Thyroid gland (tissue), 4 donors: ENCODE measurements at regions not wholly inside any gene's neighbourhood (a gene's known extent, or its start where the extent isn't known, plus 50 kb on each side); places are given as distances from the start of the nearest gene placed in this dataset.

Experiments used
- CTCF ChIP-seq, 6 experiments: fragments of 200-600 bp in 3 of 6; fragments of 450-650 bp in 3 of 6; sonication (generic) in 3 of 6; IDR thresholded peaks; one replicate each; pipeline ENCODE4 v1.5.1; 2016 to 2019; ENCODE audit warnings: antibody characterized with exemption in 6 of 6, mild to moderate bottlenecking in 2 of 6, inconsistent platforms in 1 of 6, moderate library complexity in 1 of 6
- POLR2A ChIP-seq, 2 donors: fragments of 450-650 bp; IDR thresholded peaks; one replicate each; pipeline ENCODE4 v1.6.1; 2017; ENCODE audit warnings: antibody characterized with exemption in 2 of 2, mild to moderate bottlenecking in 2 of 2, moderate library complexity in 1 of 2

GRCh38 chr2:204145791-204146190 is 209.2 kb downstream of the ICOS start:
- TF ChIP-seq CTCF (IDR thresholded peaks at IDR 0.05) (no peak), POLR2A (IDR thresholded peaks at IDR 0.05) (no peak)
